ENCODE measurements at regions not wholly inside any gene's neighbourhood (a gene's known extent, or its start where the extent isn't known, plus 50 kb on each side); places are given as distances from the start of the nearest gene placed in this dataset.

- TF ChIP-seq POLR2AphosphoS5 (IDR thresholded peaks at IDR 0.05; ENCODE audit: low read depth, low read length) (no peak), CREB1 (IDR thresholded peaks at IDR 0.05) (no peak), RXRA (IDR thresholded peaks at IDR 0.05; ENCODE audit: insufficient read depth, low read depth, low read length) (no peak), EZH2 (IDR thresholded peaks at IDR 0.05; ENCODE audit: low read depth, low read length, severe bottlenecking) (no peak), HDAC6 (IDR thresholded peaks at IDR 0.05; ENCODE audit: low read depth, low read length) (no peak), EP300 (IDR thresholded peaks at IDR 0.05; ENCODE audit: borderline replicate concordance in 1 of 2, low read depth in 2 of 2, low read length in 2 of 2) (no peak), RFX5 (IDR thresholded peaks at IDR 0.05; ENCODE audit: borderline replicate concordance, low read depth, low read length) (no peak), TAF1 (IDR thresholded peaks at IDR 0.05; ENCODE audit: low read depth, low read length) (no peak), GTF2F1 (IDR thresholded peaks at IDR 0.05; ENCODE audit: borderline replicate concordance, low read depth, low read length) (no peak), NRF1 (IDR thresholded peaks at IDR 0.05; ENCODE audit: low read depth, low read length) (no peak), USF2 (IDR thresholded peaks at IDR 0.05; ENCODE audit: low read length) (no peak), GABPA (IDR thresholded peaks at IDR 0.05; ENCODE audit: borderline replicate concordance, insufficient read depth, low read length) (no peak)
- TF ChIP-seq, protein P1, sequence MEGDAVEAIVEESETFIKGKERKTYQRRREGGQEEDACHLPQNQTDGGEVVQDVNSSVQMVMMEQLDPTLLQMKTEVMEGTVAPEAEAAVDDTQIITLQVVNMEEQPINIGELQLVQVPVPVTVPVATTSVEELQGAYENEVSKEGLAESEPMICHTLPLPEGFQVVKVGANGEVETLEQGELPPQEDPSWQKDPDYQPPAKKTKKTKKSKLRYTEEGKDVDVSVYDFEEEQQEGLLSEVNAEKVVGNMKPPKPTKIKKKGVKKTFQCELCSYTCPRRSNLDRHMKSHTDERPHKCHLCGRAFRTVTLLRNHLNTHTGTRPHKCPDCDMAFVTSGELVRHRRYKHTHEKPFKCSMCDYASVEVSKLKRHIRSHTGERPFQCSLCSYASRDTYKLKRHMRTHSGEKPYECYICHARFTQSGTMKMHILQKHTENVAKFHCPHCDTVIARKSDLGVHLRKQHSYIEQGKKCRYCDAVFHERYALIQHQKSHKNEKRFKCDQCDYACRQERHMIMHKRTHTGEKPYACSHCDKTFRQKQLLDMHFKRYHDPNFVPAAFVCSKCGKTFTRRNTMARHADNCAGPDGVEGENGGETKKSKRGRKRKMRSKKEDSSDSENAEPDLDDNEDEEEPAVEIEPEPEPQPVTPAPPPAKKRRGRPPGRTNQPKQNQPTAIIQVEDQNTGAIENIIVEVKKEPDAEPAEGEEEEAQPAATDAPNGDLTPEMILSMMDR (IDR thresholded peaks at IDR 0.05; ENCODE audit: control extremely low read depth in 1 of 3, insufficient read depth in 1 of 3, low read depth in 1 of 3, low read length in 3 of 3), result no peak
Observed at GRCh38 chr5:13511442-13511841, 433.0 kb downstream of the DNAH5 start.

Measured in H1 (cell line).